HG02610 (cell line): ENCODE measurements at regions not wholly inside any gene's neighbourhood (a gene's known extent, or its start where the extent isn't known, plus 50 kb on each side); places are given as distances from the start of the nearest gene placed in this dataset.
"Not testable (repeated sequence)": the region's sequence is repeated elsewhere in the genome, so short reads cannot be mapped to it uniquely, and the experiment has no call there.

Source experiments
- ATAC-seq: cut with Tn5 transposase; IDR thresholded peaks from one replicate; pipeline ENCODE4 v1.9.1; 2021; ENCODE audit warnings: mild to moderate bottlenecking, moderate library complexity; ENCODE audit not compliant: unreplicated experiment

GRCh38 chr6:10138917-10139316, 276.0 kb downstream of the TFAP2A start:
- no peak for ATAC-seq

DNA sequence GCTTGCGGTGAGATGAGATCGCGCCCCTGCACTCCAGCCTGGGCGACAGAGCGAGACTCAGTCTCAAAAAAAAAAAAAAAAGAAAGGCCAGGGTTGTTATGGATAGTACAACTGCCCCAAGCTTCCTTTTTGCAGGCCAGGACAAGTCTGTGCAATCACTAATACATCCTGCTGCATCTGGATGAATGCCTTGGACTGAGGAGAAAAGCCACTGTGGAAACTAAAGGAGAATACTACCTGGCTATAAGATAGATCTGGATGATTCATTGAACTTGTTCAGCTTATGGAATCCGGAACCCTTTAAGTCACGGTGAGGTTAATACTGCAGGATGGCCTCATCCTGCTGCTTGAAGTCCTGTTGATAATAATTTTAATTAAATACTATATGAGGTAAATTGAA, 278.2 kb downstream of the TFAP2A start:
- ATAC-seq: no peak

- ATAC-seq: not testable (repeated sequence)
These were observed 280.7 kb downstream of the TFAP2A start for GRCh38 chr6:10134185-10134584.

DNA sequence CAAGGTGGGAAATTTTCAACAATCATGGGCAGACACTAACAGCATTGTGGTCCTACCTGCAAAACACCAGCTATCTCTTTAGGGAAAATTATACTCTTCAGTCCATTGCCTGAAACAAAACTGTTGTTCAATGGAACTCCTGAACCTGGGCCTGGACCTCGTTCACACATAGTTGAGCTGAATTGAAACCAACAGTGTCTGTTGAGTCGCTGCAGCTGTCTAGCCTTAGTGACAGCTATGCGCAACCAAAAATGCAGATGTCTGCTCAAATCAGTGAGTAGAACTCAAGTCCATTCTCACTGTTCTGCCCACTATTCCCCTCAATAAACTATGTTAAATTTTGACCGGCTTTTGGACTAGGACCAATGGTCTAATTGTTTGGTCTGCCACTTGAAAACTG, 286.2 kb downstream of the TFAP2A start:
- no peak for ATAC-seq

- no peak for ATAC-seq
These were observed 292.7 kb downstream of the TFAP2A start for GRCh38 chr6:10122164-10122563.

DNA sequence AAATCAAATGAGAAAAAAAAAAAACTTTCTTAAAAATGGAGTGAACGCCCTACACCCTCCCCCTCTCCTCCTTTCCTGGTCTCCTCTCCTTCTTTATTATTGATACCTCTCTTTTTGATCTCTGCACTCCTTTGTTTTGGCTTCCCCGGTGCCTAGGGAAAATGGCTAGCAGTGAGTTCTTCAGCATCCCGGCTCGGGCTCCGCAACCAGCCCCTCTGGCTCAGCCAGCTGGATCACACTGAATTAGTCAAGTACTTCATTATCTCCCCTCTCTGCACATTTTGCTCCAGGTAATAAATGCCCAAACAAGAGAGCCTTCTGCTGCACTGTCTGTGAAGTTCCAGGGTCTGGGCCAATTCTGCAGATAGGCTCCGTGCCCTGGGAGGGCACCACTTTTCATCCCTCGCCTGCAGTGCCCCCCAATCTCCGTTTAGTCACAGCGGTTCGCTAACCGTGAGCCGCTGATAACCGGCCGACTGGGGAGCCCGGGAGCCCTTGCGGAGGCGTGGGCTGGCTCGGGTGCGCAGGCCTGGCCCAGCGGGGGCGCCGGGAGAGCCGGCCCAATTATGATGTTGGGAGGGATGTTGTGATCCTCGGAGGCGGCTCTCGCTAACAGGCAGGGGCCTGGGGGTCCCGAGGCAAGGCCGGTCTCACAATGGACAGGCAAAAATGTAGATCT, 301.9 kb downstream of the TFAP2A start:
- no peak for ATAC-seq

DNA sequence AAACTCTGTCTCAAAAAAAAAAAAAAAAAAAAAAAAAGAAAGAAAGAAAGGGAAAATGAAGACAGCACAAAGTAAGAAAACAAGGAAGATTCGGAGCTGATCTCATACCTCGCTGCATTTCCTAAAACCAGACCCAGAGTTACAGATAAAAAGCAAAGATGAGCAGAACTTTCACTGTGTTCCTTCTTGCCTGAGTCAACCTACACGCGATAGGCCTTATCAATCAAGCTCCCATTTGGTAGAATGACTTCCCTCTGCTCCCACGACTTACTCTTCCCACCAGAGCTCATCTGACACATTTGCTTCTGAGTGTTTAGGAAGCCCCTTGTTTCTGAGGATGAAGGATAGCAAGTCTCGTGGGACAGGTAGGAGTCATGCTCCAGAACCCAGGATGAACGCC, 302.9 kb downstream of the TFAP2A start:
- ATAC-seq: no peak

DNA sequence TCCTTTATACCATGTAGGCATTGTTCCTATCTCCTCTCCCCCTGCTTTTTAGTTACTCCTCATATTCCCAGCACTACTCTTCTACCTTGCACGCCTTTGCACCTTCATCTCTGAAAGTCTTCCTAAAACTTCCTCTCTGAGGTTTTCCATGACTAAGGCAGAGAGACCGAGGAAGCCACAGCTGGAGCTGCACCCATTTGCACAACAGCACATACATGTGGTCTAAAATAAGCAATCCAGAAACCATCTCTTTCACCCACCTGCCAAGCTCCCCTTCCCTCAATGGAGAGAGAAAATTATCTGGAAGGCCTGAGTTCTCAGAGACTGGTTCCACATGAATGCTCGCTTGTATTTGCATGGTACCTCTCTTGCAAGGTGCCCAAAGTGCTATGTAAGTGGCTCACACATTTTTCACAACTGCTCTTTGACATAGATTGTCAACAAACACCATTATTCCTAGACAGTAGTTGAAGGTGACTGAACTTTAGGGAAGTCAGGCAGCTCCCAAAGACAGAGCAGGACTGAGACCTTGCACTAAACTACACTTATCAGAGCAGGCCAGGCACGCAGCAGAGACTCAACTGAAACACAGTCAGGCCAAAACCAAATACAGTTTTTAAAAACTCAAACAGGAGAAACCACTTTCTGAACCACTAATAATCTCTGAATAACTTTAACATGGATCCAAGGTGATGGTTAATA, 313.2 kb downstream of the TFAP2A start:
- ATAC-seq: no peak

DNA sequence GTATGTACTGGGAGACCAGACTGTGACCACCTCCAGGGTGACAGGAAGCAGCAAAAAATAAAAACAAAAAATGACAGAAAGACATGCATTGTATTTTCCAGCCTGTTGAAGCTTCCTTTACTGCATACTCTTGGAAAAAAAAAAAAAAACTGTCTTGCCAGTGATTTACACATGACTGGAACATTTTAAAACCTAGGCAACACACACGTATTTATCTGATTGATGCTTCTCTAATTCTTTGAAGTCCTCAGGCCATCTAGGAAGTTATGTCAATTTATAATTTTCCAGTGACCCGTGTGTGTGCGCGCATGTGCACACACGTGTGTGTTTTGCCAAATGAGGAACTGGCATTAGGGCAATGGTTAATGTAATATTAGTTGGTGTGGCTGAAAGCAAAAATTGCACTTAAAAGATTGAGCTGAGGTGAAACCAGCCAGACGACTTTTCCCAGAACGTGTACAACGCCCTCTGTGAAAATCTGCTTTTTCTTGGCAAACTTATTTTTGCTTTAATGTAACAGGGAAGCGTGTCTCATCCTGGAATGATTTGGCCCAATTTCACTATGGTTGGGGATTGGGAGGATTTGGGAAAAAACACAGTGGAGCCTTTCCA, 315.2 kb downstream of the TFAP2A start:
- no peak for ATAC-seq

- no peak for ATAC-seq
These were observed 315.9 kb downstream of the TFAP2A start for GRCh38 chr6:10098756-10099528.

DNA sequence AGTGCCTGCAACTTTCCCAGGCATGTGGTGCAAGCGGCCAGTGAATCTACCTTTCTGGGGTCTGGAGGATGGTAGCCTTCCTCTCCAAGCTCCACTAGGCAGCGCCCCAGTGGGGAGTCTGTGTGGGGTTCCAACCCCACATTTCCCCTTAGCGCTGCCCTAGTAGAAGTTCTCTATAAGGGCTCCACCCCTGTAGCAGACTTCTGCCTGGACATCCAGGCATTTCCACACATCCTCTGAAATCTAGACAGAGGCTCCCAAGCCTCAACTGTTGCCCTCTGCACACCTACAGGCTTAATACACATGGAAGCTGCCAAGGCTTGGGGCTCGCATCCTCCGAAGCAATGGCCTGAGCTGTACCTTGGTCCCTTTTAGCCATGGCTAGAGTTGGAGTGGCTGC, 321.6 kb downstream of the TFAP2A start:
- ATAC-seq: no peak

DNA sequence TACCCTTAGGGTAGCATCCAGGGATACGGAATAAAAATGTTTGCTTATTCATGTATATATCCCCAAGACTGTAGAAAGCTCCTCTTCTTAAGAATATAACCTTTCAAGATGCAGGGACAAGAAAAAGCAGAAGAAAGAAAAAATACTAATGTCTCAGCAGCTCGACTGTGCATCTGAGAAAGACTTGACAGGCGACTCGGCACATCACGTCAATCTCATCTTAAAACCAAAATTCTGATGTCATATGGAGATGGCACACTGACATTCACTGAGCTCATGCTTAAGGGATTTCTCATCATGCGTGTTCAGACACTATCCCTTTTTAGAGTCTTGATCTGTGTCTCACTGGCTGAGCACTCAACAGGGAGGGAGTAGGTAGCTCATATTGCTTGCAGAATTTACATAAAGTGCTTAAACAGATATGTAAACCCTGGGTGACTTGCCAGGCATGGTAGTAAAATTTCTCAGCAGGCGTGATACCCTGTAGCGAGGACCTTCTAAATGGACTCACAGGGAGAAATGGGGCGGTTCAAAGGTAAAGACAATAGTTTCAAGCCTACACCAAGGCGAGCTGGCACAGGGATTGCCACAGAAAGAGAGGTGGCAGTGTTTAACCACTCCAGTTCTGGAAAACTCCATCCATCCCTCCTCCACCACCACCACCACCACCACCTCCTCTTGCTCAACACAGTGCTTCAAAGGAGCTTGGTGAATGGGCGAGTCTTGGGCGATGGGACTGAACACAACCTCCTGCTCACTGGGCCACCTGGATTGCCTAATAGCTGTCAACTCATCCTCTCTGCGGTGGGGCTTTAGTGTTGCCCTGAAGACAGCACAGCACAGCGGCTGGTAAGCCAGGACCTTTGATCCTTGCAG, 330.5 kb downstream of the TFAP2A start:
- no peak for ATAC-seq

DNA sequence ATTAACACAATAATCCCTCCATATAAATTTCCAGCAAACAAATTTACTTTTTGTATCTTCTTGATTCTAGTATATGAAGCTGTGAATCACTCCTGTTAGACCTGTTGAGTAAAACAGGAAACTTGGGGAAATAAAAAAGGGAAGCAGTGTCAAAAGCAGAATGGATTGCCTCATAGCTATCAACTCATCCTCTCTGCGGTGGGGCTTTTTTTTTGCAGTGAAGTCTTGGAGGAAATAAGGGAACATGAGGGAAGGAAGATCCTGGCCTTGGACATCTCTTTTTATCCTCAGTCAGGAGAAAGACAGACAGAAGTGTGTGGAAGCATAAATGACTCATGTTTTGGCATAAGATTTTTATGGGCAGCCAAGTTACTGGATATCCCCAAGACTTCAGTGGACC, 332.5 kb downstream of the TFAP2A start:
- ATAC-seq: no peak

GRCh38 chr6:10081957-10082356, 332.9 kb downstream of the TFAP2A start:
- ATAC-seq: no peak

DNA sequence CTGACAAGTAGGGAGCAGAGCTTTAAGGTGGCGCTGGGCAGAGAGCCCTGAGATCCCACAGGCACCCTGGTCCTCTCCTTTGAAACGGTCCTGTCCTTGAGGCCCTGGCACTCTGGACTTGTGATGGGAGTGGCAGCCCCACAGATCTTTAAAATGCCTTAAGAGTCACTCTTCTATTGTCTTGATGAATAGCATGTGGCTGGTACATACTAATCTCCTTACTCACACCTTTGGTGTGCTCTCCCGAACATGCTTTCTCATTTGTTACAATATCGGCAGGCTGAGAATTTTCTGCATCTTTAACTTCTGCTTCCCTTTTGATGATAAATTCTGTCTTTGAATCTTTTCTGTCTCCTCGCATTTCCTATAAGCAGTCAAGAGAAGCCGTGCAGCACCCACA, 333.8 kb downstream of the TFAP2A start:
- no peak for ATAC-seq

DNA sequence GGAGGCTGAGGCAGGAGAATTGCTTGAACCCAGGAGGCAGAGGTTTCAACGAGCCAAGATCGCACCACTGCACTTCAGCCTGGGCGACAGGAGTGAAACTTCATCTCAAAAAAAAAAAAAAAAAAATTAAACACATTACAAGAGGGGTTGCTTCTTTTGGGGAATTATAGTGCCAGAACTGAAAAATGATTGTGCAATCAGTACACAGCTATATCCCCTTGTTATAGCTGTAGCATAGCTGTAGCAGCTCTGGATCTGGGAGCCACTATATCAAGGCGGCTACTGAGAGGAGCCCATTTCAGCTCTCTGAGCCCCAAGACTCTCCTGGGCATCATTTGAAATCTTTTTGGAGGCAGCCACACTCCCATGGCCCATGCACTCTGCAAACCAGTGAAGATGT, 334.3 kb downstream of the TFAP2A start:
- ATAC-seq: no peak

DNA sequence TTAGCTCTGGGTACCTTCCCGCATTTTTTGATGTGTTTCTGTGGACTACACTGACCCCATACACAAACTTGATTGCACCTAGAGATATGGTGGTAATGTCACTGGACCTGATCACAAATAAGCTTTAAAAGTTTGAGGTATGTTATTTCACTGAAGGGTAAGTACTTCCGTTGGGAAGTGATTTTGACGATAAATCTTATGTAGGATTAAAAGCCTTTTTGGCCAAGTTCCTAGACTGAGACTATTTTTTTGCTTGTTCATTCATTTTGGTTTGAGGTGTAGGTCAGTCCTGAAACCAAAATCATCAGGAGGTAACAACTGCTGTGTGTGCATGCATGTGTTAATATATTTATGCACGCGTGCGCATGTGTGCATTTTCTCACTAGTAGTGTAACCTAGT, 336.3 kb downstream of the TFAP2A start:
- no peak for ATAC-seq

GRCh38 chr6:10074726-10075125, 340.1 kb downstream of the TFAP2A start:
- ATAC-seq: not testable (repeated sequence)

GRCh38 chr6:10073341-10073740, 341.5 kb downstream of the TFAP2A start:
- ATAC-seq: no peak

GRCh38 chr6:10071631-10072220, 343.1 kb downstream of the TFAP2A start:
- no peak for ATAC-seq
